GM12872 (cell line): ENCODE measurements at regions not wholly inside any gene's neighbourhood (a gene's known extent, or its start where the extent isn't known, plus 50 kb on each side); places are given as distances from the start of the nearest gene placed in this dataset.

ENCODE experiments used
- CTCF ChIP-seq: IDR thresholded peaks from 3 replicates; pipeline ENCODE4 v1.5.1; 2011; ENCODE audit warnings: low read depth, mild to moderate bottlenecking, low read length, moderate library complexity; ENCODE audit not compliant: insufficient read depth

- no peak for TF ChIP-seq CTCF
Measured at GRCh38 chr10:128373071-128373749, 247.0 kb upstream of the MKI67 start.

- TF ChIP-seq CTCF = no peak
Measured at GRCh38 chr10:128373831-128374230, 247.6 kb upstream of the MKI67 start.

- no peak for TF ChIP-seq CTCF
Measured at GRCh38 chr10:128375171-128375570, 248.9 kb upstream of the MKI67 start.

GRCh38 chr10:128377364-128377987 is 251.3 kb upstream of the MKI67 start:
- no peak for TF ChIP-seq CTCF

DNA sequence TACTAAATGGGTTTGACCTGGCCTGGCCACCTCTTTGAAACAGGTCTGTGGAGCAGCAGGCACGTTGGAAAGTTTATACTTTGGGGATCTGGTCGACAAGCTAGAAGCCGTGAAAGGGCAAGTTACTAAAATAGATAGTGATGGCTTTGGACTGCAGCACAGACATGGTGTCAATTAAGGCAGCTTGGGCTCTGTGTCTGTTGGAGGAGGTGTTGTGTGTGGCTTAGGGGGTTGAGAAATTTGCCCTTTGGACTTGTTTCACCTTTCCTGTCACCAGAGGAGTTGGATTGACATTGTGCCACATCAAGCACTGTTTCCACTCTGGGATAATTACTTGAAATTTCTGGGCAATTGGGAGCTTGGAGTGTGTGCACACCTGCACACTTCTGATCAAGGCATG is 251.8 kb upstream of the MKI67 start:
- TF ChIP-seq CTCF = no peak

DNA sequence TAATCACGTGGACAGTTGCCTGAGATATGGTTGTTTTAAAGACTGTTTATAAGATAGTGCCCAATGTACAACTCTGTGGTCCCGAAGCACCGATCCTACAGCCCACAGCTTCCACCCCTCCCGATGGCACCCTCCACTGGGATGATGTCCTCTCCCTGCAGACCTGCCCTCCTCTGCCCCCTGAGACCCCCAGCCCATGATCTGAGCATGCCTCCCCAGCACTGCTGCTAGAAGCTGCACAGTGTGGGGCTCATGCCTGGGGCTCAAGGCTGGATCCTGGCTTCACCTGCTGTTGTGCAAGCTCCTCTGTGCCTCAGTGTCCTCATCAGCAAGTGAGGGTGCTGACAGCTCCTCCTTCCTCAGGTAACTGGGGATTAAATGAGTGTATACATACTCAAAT is 254.7 kb upstream of the MKI67 start:
- TF ChIP-seq CTCF = no peak

GRCh38 chr10:128382225-128382624 is 256.0 kb upstream of the MKI67 start:
- TF ChIP-seq CTCF = no peak
